Endothelial cell of umbilical vein (primary cell): ENCODE measurements at regions not wholly inside any gene's neighbourhood (a gene's known extent, or its start where the extent isn't known, plus 50 kb on each side); places are given as distances from the start of the nearest gene placed in this dataset.

ENCODE experiments used
- BruUV-seq: library from RNA; stranded (reverse); fragments of 400-500 nt; replicated peaks from 2 replicates; lab custom pipeline; 2021; lab: Mats Ljungman, UMichigan
- CTCF ChIA-PET: fragments of 300-600, 350-600 bp; sonication (Branson Sonifier 250); formaldehyde crosslinking; loops from one replicate; lab custom pipeline; 2021; ENCODE audit warnings: antibody characterized with exemption, inconsistent platforms; lab: Charles Lee
- POLR2A ChIA-PET: fragments of 300-600, 350-600 bp; sonication (Branson Sonifier 250); formaldehyde crosslinking; loops from one replicate; lab custom pipeline; 2021; ENCODE audit warnings: antibody characterized with exemption, inconsistent platforms; lab: Charles Lee
- DNase-seq: peaks from one replicate; pipeline ENCODE4 v3.0.0-alpha.2; 2011; ENCODE audit warnings: low read depth, low spot score
- FAIRE-seq: peaks from 2 replicates; lab custom pipeline; 2011; peaks lifted over from hg19 to GRCh38; lab: Jason Lieb, UNC
- H2AFZ ChIP-seq: 2 replicates; pipeline ENCODE4 v1.6.0; 2012; ENCODE audit warnings: low read depth, low read length, control low read depth, inconsistent platforms
- H3K27ac ChIP-seq: 2 replicates; pipeline ENCODE4 v1.5.1; 2011; ENCODE audit warnings: low read depth, mild to moderate bottlenecking, control low read depth, low read length, moderate library complexity; ENCODE audit not compliant: insufficient read depth
- H3K27me3 ChIP-seq, 2 experiments: 2 replicates each; pipeline versions ENCODE4 v1.6.0 to v1.6.1; 2011; ENCODE audit warnings: low read length in 2 of 2, mixed read lengths in 1 of 2; ENCODE audit not compliant: control insufficient read depth in 2 of 2, insufficient read depth in 2 of 2
- H3K36me3 ChIP-seq, 2 experiments: 2 replicates in 1 of 2; 3 replicates in 1 of 2; pipeline ENCODE4 v1.5.1; 2011; ENCODE audit warnings: low read length in 2 of 2, mild to moderate bottlenecking in 1 of 2, moderate library complexity in 1 of 2; ENCODE audit not compliant: control insufficient read depth in 2 of 2, insufficient read depth in 2 of 2; ENCODE audit errors: extremely low read depth in 1 of 2
- H3K4me1 ChIP-seq: 3 replicates; pipeline ENCODE4 v1.5.1; 2011; ENCODE audit warnings: mild to moderate bottlenecking, low read length; ENCODE audit not compliant: control insufficient read depth, insufficient read depth; ENCODE audit errors: extremely low read depth
- H3K4me2 ChIP-seq: 2 replicates; pipeline ENCODE4 v1.6.1; 2011; ENCODE audit warnings: low read length, control low read depth, mixed read lengths; ENCODE audit not compliant: insufficient read depth
- H3K4me3 ChIP-seq, 3 experiments: fragments of 200-600 bp in 1 of 3; sonication (generic), shearing (Covaris generic) in 1 of 3; replicated peaks in 1 of 3; 2 replicates each; pipeline ENCODE4 v1.5.1; 2011 to 2016; ENCODE audit warnings: control low read depth in 3 of 3, low read length in 3 of 3, mild to moderate bottlenecking in 2 of 3, inconsistent platforms in 1 of 3, low read depth in 1 of 3, moderate library complexity in 1 of 3; ENCODE audit not compliant: insufficient read depth in 1 of 3
- H3K79me2 ChIP-seq: 2 replicates; pipeline ENCODE4 v1.6.0; 2012; ENCODE audit warnings: low read length, inconsistent platforms; ENCODE audit not compliant: control insufficient read depth, insufficient read depth
- H3K9ac ChIP-seq: replicated peaks from 2 replicates; pipeline ENCODE3; 2011; ENCODE audit warnings: low read length, control low read depth; ENCODE audit not compliant: insufficient read depth; ENCODE audit errors: extremely low read depth
- H3K9me1 ChIP-seq: replicated peaks from 3 replicates; pipeline ENCODE4 v1.6.0; 2011; ENCODE audit warnings: mild to moderate bottlenecking, low read length; ENCODE audit not compliant: control insufficient read depth, insufficient read depth; ENCODE audit errors: extremely low read depth
- H3K9me3 ChIP-seq: replicated peaks from 2 replicates; pipeline ENCODE4 v1.5.1; 2012; ENCODE audit warnings: low read length, inconsistent platforms; ENCODE audit not compliant: control insufficient read depth, insufficient read depth
- H4K20me1 ChIP-seq: replicated peaks from 2 replicates; pipeline ENCODE3; 2011; ENCODE audit warnings: mild to moderate bottlenecking, low read length; ENCODE audit not compliant: control insufficient read depth, insufficient read depth; ENCODE audit errors: extremely low read depth
- CTCF ChIP-seq, 2 donors: IDR thresholded peaks; 1 replicate in 1 of 2; 2 replicates in 1 of 2; pipeline ENCODE4 v1.5.1; 2011; ENCODE audit warnings: low read length in 2 of 2, mild to moderate bottlenecking in 2 of 2, moderate library complexity in 2 of 2, control low read depth in 1 of 2, inconsistent platforms in 1 of 2, low read depth in 1 of 2; ENCODE audit not compliant: insufficient read depth in 1 of 2; ENCODE audit errors: extremely low read depth in 1 of 2
- FOS ChIP-seq: IDR thresholded peaks from 2 replicates; pipeline ENCODE4 v1.6.1; 2011; ENCODE audit warnings: mild to moderate bottlenecking, low read length, moderate library complexity, borderline replicate concordance; ENCODE audit not compliant: insufficient read depth
- MAX ChIP-seq: IDR thresholded peaks from 2 replicates; pipeline ENCODE4 v1.6.1; 2011; ENCODE audit not compliant: insufficient read depth, insufficient read length
- MYC ChIP-seq: IDR thresholded peaks from one replicate; pipeline ENCODE4 v1.6.1; 2011; ENCODE audit warnings: mild to moderate bottlenecking, low read depth, low read length
- POLR2A ChIP-seq: IDR thresholded peaks from 2 replicates; pipeline ENCODE4 v1.6.1; 2012; ENCODE audit warnings: low read depth, mild to moderate bottlenecking, control low read depth, low read length
- POLR2AphosphoS5 ChIP-seq: IDR thresholded peaks from 2 replicates; pipeline ENCODE4 v1.6.1; 2012; ENCODE audit warnings: low read depth, mild to moderate bottlenecking, control low read depth, low read length, moderate library complexity; ENCODE audit not compliant: insufficient read depth
- dilution Hi-C: fragments of 300-500 bp; cut with MboI; formaldehyde crosslinking; loops from one replicate; pipeline ENCODE4 v1.15.0; 2019; ENCODE audit warnings: low sequenced_read_pairs; ENCODE audit not compliant: extremely low pct_ligation_motif_present
- intact Hi-C: fragments of 100-400 bp; cut with micrococcal nuclease; formaldehyde crosslinking; loops from one replicate; pipeline ENCODE4 v1.10.0; 2022

- Histone ChIP-seq H2AFZ (no peak overlapping the region), H3K4me2 (no peak overlapping the region), H3K36me3 (no peaks in the 10 kb centered on the region), H3K79me2 (no peaks in the 10 kb centered on the region), H3K27me3 (no peaks in the 10 kb centered on the region), H3K27ac (no peak overlapping the region), H4K20me1 (no peaks in the 10 kb centered on the region), H3K9me1 (no peaks in the 10 kb centered on the region), H3K9ac (no peak overlapping the region), H3K9me3 (no peaks in the 10 kb centered on the region), H3K4me1 (no peaks in the 10 kb centered on the region), H3K4me3 (no peak overlapping the region)
- no peak for TF ChIP-seq FOS
- TF ChIP-seq MAX: no peak
- no peak for TF ChIP-seq POLR2A
- no peak for TF ChIP-seq CTCF (IDR thresholded peaks at IDR 0.05; ENCODE audit: extremely low read depth in 1 of 2, insufficient read depth in 1 of 2, low read depth in 1 of 2, low read length in 2 of 2)
- TF ChIP-seq MYC: no peak
- TF ChIP-seq POLR2AphosphoS5: no peak
- FAIRE-seq (no peak), DNase-seq (no peak)
- no TSS peak for BruUV-seq
- POLR2A ChIA-PET: no interaction called here
- dilution Hi-C loops: no loop called here
- intact Hi-C loops: no loop called here
- CTCF ChIA-PET: no interaction called here
Measured at GRCh38 chr9:89891221-89891590, 286.4 kb downstream of the GADD45G start.
